HEK293T (cell line): ENCODE measurements at regions not wholly inside any gene's neighbourhood (a gene's known extent, or its start where the extent isn't known, plus 50 kb on each side); places are given as distances from the start of the nearest gene placed in this dataset.

Experiments used
- FOXM1 ChIP-seq: fragments of 450-650 bp; IDR thresholded peaks from 2 replicates; pipeline ENCODE4 v1.6.1; 2017; ENCODE audit warnings: mild to moderate bottlenecking, borderline replicate concordance
- HDGF ChIP-seq: fragments of 450-650 bp; IDR thresholded peaks from 2 replicates; pipeline ENCODE4 v1.6.1; 2017; ENCODE audit warnings: antibody characterized with exemption, borderline replicate concordance
- PKNOX1 ChIP-seq: fragments of 450-650 bp; IDR thresholded peaks from 2 replicates; pipeline ENCODE4 v1.6.1; 2016
- TARDBP ChIP-seq: fragments of 450-650 bp; IDR thresholded peaks from 2 replicates; pipeline ENCODE4 v1.6.1; 2016

- no peak for TF ChIP-seq HDGF
- no peak for TF ChIP-seq TARDBP
- no peak for TF ChIP-seq FOXM1
- TF ChIP-seq PKNOX1 = no peak
Measured at GRCh38 chr5:44565360-44565759, 176.1 kb upstream of the FGF10 start.
